ENCODE measurements at regions not wholly inside any gene's neighbourhood (a gene's known extent, or its start where the extent isn't known, plus 50 kb on each side); places are given as distances from the start of the nearest gene placed in this dataset.

GRCh38 chr6:3961581-3962215, 112.5 kb downstream of the FAM50B start:
- no peak overlapping the region for H3K27ac ChIP-seq
- DNase-seq = no peak
- intact Hi-C loops (cut with DNase I) = no loop called here
- WGBS, 2 donors = 70 to 77% methylated on average over 7 of the region's 7 CpGs
- H3K9me3 ChIP-seq = no peaks in the 10 kb centered on the region
- no peak overlapping the region for H3K4me3 ChIP-seq
- no peaks in the 10 kb centered on the region for H3K36me3 ChIP-seq
- no peaks in the 10 kb centered on the region for H3K4me1 ChIP-seq
- TF ChIP-seq POLR2A (IDR thresholded peaks at IDR 0.05) (no peak), CTCF (IDR thresholded peaks at IDR 0.05) (no peak)
- H3K27me3 ChIP-seq = no peaks in the 10 kb centered on the region

- no peaks in the 10 kb centered on the region for H3K9me3 ChIP-seq
- intact Hi-C loops (cut with DNase I) = no loop called here
- 82 to 86% methylated on average over 7 of the region's 7 CpGs for WGBS, 2 donors
Measured at GRCh38 chr6:3962291-3963280, 113.4 kb downstream of the FAM50B start.

GRCh38 chr6:3963426-3963825, 114.3 kb downstream of the FAM50B start:
- H3K4me1 ChIP-seq = no peaks in the 10 kb centered on the region
- no peak overlapping the region for H3K27ac ChIP-seq
- no peak for DNase-seq
- H3K36me3 ChIP-seq = no peaks in the 10 kb centered on the region
- H3K4me3 ChIP-seq = no peak overlapping the region
- H3K27me3 ChIP-seq = no peaks in the 10 kb centered on the region
- 73 to 92% methylated on average over 4 of the region's 4 CpGs for WGBS, 2 donors
- intact Hi-C loops (cut with DNase I) = no loop called here
- no peaks in the 10 kb centered on the region for H3K9me3 ChIP-seq
- no peak for TF ChIP-seq POLR2A (IDR thresholded peaks at IDR 0.05)
- TF ChIP-seq CTCF (IDR thresholded peaks at IDR 0.05) = no peak

More at GRCh38 chr6:3962291-3963280, 113.4 kb downstream of the FAM50B start:
- no peak for DNase-seq
- H3K36me3 ChIP-seq = no peaks in the 10 kb centered on the region
- TF ChIP-seq POLR2A (IDR thresholded peaks at IDR 0.05) = no peak
- no peak for TF ChIP-seq CTCF (IDR thresholded peaks at IDR 0.05)
- H3K27me3 ChIP-seq = no peaks in the 10 kb centered on the region
- no peak overlapping the region for H3K27ac ChIP-seq
- H3K4me3 ChIP-seq = no peak overlapping the region
- H3K4me1 ChIP-seq = no peaks in the 10 kb centered on the region

- no peak for DNase-seq
- WGBS, 2 donors = 70 to 71% methylated on average over 12 of the region's 12 CpGs
Measured at GRCh38 chr6:3965071-3965718, 113.7 kb downstream of the FAM217A start.

GRCh38 chr6:3966426-3966825, 112.5 kb downstream of the FAM217A start:
- Histone ChIP-seq H3K27ac (no peak overlapping the region), H3K27me3 (no peaks in the 10 kb centered on the region), H3K36me3 (no peaks in the 10 kb centered on the region), H3K9me3 (no peaks in the 10 kb centered on the region), H3K4me1 (no peaks in the 10 kb centered on the region), H3K4me3 (no peak overlapping the region)
- intact Hi-C loops (cut with DNase I) = no loop called here
- DNase-seq = no peak
- no peak for TF ChIP-seq POLR2A (IDR thresholded peaks at IDR 0.05)
- TF ChIP-seq CTCF (IDR thresholded peaks at IDR 0.05) = no peak
- 88 to 93% methylated on average over 5 to 8 of the region's 9 CpGs for WGBS, 2 donors

More at GRCh38 chr6:3965071-3965718, 113.7 kb downstream of the FAM217A start:
- no peaks in the 10 kb centered on the region for H3K4me1 ChIP-seq
- H3K27ac ChIP-seq = no peak overlapping the region
- no peaks in the 10 kb centered on the region for H3K9me3 ChIP-seq
- H3K4me3 ChIP-seq = no peak overlapping the region
- no peaks in the 10 kb centered on the region for H3K27me3 ChIP-seq
- no peak for TF ChIP-seq POLR2A (IDR thresholded peaks at IDR 0.05)
- H3K36me3 ChIP-seq = no peaks in the 10 kb centered on the region
- intact Hi-C loops (cut with DNase I) = no loop called here
